ENCODE measurements at regions not wholly inside any gene's neighbourhood (a gene's known extent, or its start where the extent isn't known, plus 50 kb on each side); places are given as distances from the start of the nearest gene placed in this dataset.

GRCh38 chr6:71463061-71463460, 174.4 kb downstream of the OGFRL1 start:
- Mint-ChIP-seq H3K4me3 (no peak overlapping the region), H3K27ac (no peak overlapping the region), H3K27me3 (peaks cover 5% of the 10 kb centered on the region), H3K4me1 (no peaks in the 10 kb centered on the region), H3K9me3 (peaks cover 0 to 5% (median 4%) of the 10 kb centered on the region in 7 donors), H3K36me3 (no peaks in the 10 kb centered on the region)
- Histone ChIP-seq H3K9me3 (ENCODE audit: control insufficient read depth in 2 of 2, low read length in 2 of 2) (no peaks in the 10 kb centered on the region), H3K27ac (ENCODE audit: insufficient read depth, low read length, poor library complexity, severe bottlenecking) (no peak overlapping the region), H3K4me1 (ENCODE audit: control insufficient read depth, insufficient read depth, low read length, poor library complexity, severe bottlenecking) (no peaks in the 10 kb centered on the region), H3K36me3 (ENCODE audit: control insufficient read depth, insufficient read depth, low read length) (no peaks in the 10 kb centered on the region), H3K4me3 (ENCODE audit: low read depth, low read length) (no peak overlapping the region), H3K27me3 (ENCODE audit: control insufficient read depth, insufficient read depth, low read length) (no peaks in the 10 kb centered on the region)
- DNase-seq (no peak), ATAC-seq (ENCODE audit: low read depth in 2 of 2) (no peak)

- Mint-ChIP-seq H3K4me1 (no peaks in the 10 kb centered on the region), H3K9me3 (peaks cover 0 to 5% (median 2%) of the 10 kb centered on the region in 7 donors)
- no peak for ATAC-seq (ENCODE audit: low read depth in 2 of 2)
Measured at GRCh38 chr6:71465096-71465495, 176.5 kb downstream of the OGFRL1 start.

GRCh38 chr6:71466362-71466761, 177.8 kb downstream of the OGFRL1 start:
- Histone ChIP-seq H3K36me3 (ENCODE audit: control insufficient read depth, insufficient read depth, low read length) (no peaks in the 10 kb centered on the region), H3K4me3 (ENCODE audit: low read depth, low read length) (no peak overlapping the region), H3K27me3 (ENCODE audit: control insufficient read depth, insufficient read depth, low read length) (no peaks in the 10 kb centered on the region), H3K27ac (ENCODE audit: insufficient read depth, low read length, poor library complexity, severe bottlenecking) (no peak overlapping the region), H3K4me1 (ENCODE audit: control insufficient read depth, insufficient read depth, low read length, poor library complexity, severe bottlenecking) (no peaks in the 10 kb centered on the region), H3K9me3 (ENCODE audit: control insufficient read depth in 2 of 2, low read length in 2 of 2) (no peaks in the 10 kb centered on the region)
- ATAC-seq (ENCODE audit: low read depth in 2 of 2) (no peak), DNase-seq (no peak)
- peaks cover 0 to 5% (median 2%) of the 10 kb centered on the region in 7 donors for H3K9me3 Mint-ChIP-seq
- H3K27me3 Mint-ChIP-seq, result no peaks in the 10 kb centered on the region
- no peaks in the 10 kb centered on the region for H3K36me3 Mint-ChIP-seq
- no peak overlapping the region for H3K27ac Mint-ChIP-seq
- H3K4me1 Mint-ChIP-seq, result no peaks in the 10 kb centered on the region
- no peak overlapping the region for H3K4me3 Mint-ChIP-seq

More at GRCh38 chr6:71465096-71465495, 176.5 kb downstream of the OGFRL1 start:
- no peaks in the 10 kb centered on the region for H3K4me1 ChIP-seq (ENCODE audit: control insufficient read depth, insufficient read depth, low read length, poor library complexity, severe bottlenecking)
- no peak overlapping the region for H3K27ac ChIP-seq (ENCODE audit: insufficient read depth, low read length, poor library complexity, severe bottlenecking)
- no peak overlapping the region for H3K4me3 ChIP-seq (ENCODE audit: low read depth, low read length)
- no peak for DNase-seq
- no peaks in the 10 kb centered on the region for H3K27me3 ChIP-seq (ENCODE audit: control insufficient read depth, insufficient read depth, low read length)
- Mint-ChIP-seq H3K27ac (no peak overlapping the region), H3K36me3 (no peaks in the 10 kb centered on the region), H3K27me3 (no peaks in the 10 kb centered on the region), H3K4me3 (no peak overlapping the region)
- H3K36me3 ChIP-seq (ENCODE audit: control insufficient read depth, insufficient read depth, low read length), result no peaks in the 10 kb centered on the region
- no peaks in the 10 kb centered on the region for H3K9me3 ChIP-seq (ENCODE audit: control insufficient read depth in 2 of 2, low read length in 2 of 2)

- no peak overlapping the region for H3K27ac Mint-ChIP-seq
- no peak for ATAC-seq (ENCODE audit: low read depth in 2 of 2)
- H3K27me3 Mint-ChIP-seq, result no peaks in the 10 kb centered on the region
- no peaks in the 10 kb centered on the region for H3K36me3 Mint-ChIP-seq
- Histone ChIP-seq H3K9me3 (ENCODE audit: control insufficient read depth in 2 of 2, low read length in 2 of 2) (no peaks in the 10 kb centered on the region), H3K27me3 (ENCODE audit: control insufficient read depth, insufficient read depth, low read length) (no peaks in the 10 kb centered on the region), H3K36me3 (ENCODE audit: control insufficient read depth, insufficient read depth, low read length) (no peaks in the 10 kb centered on the region), H3K27ac (ENCODE audit: insufficient read depth, low read length, poor library complexity, severe bottlenecking) (no peak overlapping the region), H3K4me1 (ENCODE audit: control insufficient read depth, insufficient read depth, low read length, poor library complexity, severe bottlenecking) (no peaks in the 10 kb centered on the region), H3K4me3 (ENCODE audit: low read depth, low read length) (no peak overlapping the region)
- H3K4me3 Mint-ChIP-seq, result no peak overlapping the region
- H3K4me1 Mint-ChIP-seq, result no peaks in the 10 kb centered on the region
- no peak for DNase-seq
- peaks cover 0 to 5% (median 2%) of the 10 kb centered on the region in 7 donors for H3K9me3 Mint-ChIP-seq
Measured at GRCh38 chr6:71468038-71468437, 179.4 kb downstream of the OGFRL1 start.

- no peak overlapping the region for H3K27ac Mint-ChIP-seq
- peaks cover 0 to 3% (median 0%) of the 10 kb centered on the region in 7 donors for H3K9me3 Mint-ChIP-seq
- no peak for DNase-seq
- no peaks in the 10 kb centered on the region for H3K36me3 ChIP-seq (ENCODE audit: control insufficient read depth, insufficient read depth, low read length)
- no peaks in the 10 kb centered on the region for H3K4me1 Mint-ChIP-seq
- no peaks in the 10 kb centered on the region for H3K27me3 Mint-ChIP-seq
- no peak for ATAC-seq (ENCODE audit: low read depth in 2 of 2)
- H3K4me1 ChIP-seq (ENCODE audit: control insufficient read depth, insufficient read depth, low read length, poor library complexity, severe bottlenecking), result no peaks in the 10 kb centered on the region
- no peaks in the 10 kb centered on the region for H3K36me3 Mint-ChIP-seq
- H3K4me3 Mint-ChIP-seq, result no peak overlapping the region
- H3K27ac ChIP-seq (ENCODE audit: insufficient read depth, low read length, poor library complexity, severe bottlenecking), result no peak overlapping the region
- H3K27me3 ChIP-seq (ENCODE audit: control insufficient read depth, insufficient read depth, low read length), result no peaks in the 10 kb centered on the region
- no peaks in the 10 kb centered on the region for H3K9me3 ChIP-seq (ENCODE audit: control insufficient read depth in 2 of 2, low read length in 2 of 2)
- H3K4me3 ChIP-seq (ENCODE audit: low read depth, low read length), result no peak overlapping the region
Measured at GRCh38 chr6:71468841-71469700, 180.5 kb downstream of the OGFRL1 start.

- no peak overlapping the region for H3K4me3 ChIP-seq (ENCODE audit: low read depth, low read length)
- H3K36me3 ChIP-seq (ENCODE audit: control insufficient read depth, insufficient read depth, low read length), result no peaks in the 10 kb centered on the region
- no peaks in the 10 kb centered on the region for H3K4me1 ChIP-seq (ENCODE audit: control insufficient read depth, insufficient read depth, low read length, poor library complexity, severe bottlenecking)
- no peaks in the 10 kb centered on the region for H3K9me3 ChIP-seq (ENCODE audit: control insufficient read depth in 2 of 2, low read length in 2 of 2)
- no peaks in the 10 kb centered on the region for H3K27me3 ChIP-seq (ENCODE audit: control insufficient read depth, insufficient read depth, low read length)
- no peak overlapping the region for H3K27ac ChIP-seq (ENCODE audit: insufficient read depth, low read length, poor library complexity, severe bottlenecking)
- H3K4me3 Mint-ChIP-seq, result no peak overlapping the region
- no peaks in the 10 kb centered on the region for H3K9me3 Mint-ChIP-seq
- H3K27me3 Mint-ChIP-seq, result no peaks in the 10 kb centered on the region
- H3K27ac Mint-ChIP-seq, result no peak overlapping the region
- H3K4me1 Mint-ChIP-seq, result no peaks in the 10 kb centered on the region
- no peak for DNase-seq
- no peaks in the 10 kb centered on the region for H3K36me3 Mint-ChIP-seq
- ATAC-seq (ENCODE audit: low read depth in 2 of 2), result no peak
Measured at GRCh38 chr6:71471718-71472117, 183.1 kb downstream of the OGFRL1 start.

GRCh38 chr6:71473926-71474325, 185.3 kb downstream of the OGFRL1 start:
- no peak overlapping the region for H3K27ac Mint-ChIP-seq
- Histone ChIP-seq H3K4me3 (ENCODE audit: low read depth, low read length) (no peak overlapping the region), H3K27ac (ENCODE audit: insufficient read depth, low read length, poor library complexity, severe bottlenecking) (no peak overlapping the region), H3K9me3 (ENCODE audit: control insufficient read depth in 2 of 2, low read length in 2 of 2) (no peaks in the 10 kb centered on the region), H3K4me1 (ENCODE audit: control insufficient read depth, insufficient read depth, low read length, poor library complexity, severe bottlenecking) (no peaks in the 10 kb centered on the region), H3K36me3 (ENCODE audit: control insufficient read depth, insufficient read depth, low read length) (no peaks in the 10 kb centered on the region), H3K27me3 (ENCODE audit: control insufficient read depth, insufficient read depth, low read length) (no peaks in the 10 kb centered on the region)
- peaks cover 0 to 2% (median 0%) of the 10 kb centered on the region in 7 donors for H3K9me3 Mint-ChIP-seq
- no peak overlapping the region for H3K4me3 Mint-ChIP-seq
- no peaks in the 10 kb centered on the region for H3K4me1 Mint-ChIP-seq
- DNase-seq, result no peak
- no peaks in the 10 kb centered on the region for H3K36me3 Mint-ChIP-seq
- ATAC-seq (ENCODE audit: low read depth in 2 of 2), result no peak
- H3K27me3 Mint-ChIP-seq, result no peaks in the 10 kb centered on the region

GRCh38 chr6:71474942-71475341, 186.3 kb downstream of the OGFRL1 start:
- no peak overlapping the region for H3K27ac ChIP-seq (ENCODE audit: insufficient read depth, low read length, poor library complexity, severe bottlenecking)
- no peak for DNase-seq
- H3K9me3 ChIP-seq (ENCODE audit: control insufficient read depth in 2 of 2, low read length in 2 of 2), result no peaks in the 10 kb centered on the region
- H3K27me3 ChIP-seq (ENCODE audit: control insufficient read depth, insufficient read depth, low read length), result no peaks in the 10 kb centered on the region
- Mint-ChIP-seq H3K27ac (no peak overlapping the region), H3K36me3 (no peaks in the 10 kb centered on the region), H3K4me3 (no peak overlapping the region), H3K9me3 (peaks cover 0 to 2% (median 0%) of the 10 kb centered on the region in 7 donors), H3K27me3 (peaks cover 4% of the 10 kb centered on the region), H3K4me1 (no peaks in the 10 kb centered on the region)
- no peaks in the 10 kb centered on the region for H3K36me3 ChIP-seq (ENCODE audit: control insufficient read depth, insufficient read depth, low read length)
- H3K4me1 ChIP-seq (ENCODE audit: control insufficient read depth, insufficient read depth, low read length, poor library complexity, severe bottlenecking), result no peaks in the 10 kb centered on the region
- no peak overlapping the region for H3K4me3 ChIP-seq (ENCODE audit: low read depth, low read length)
- ATAC-seq (ENCODE audit: low read depth in 2 of 2), result no peak
